Neuronal stem cell (in vitro differentiated cells): ENCODE measurements at regions not wholly inside any gene's neighbourhood (a gene's known extent, or its start where the extent isn't known, plus 50 kb on each side); places are given as distances from the start of the nearest gene placed in this dataset.

ENCODE experiments used
- DNase-seq: peaks from one replicate; pipeline ENCODE4 v3.0.0-alpha.2; 2013; ENCODE audit warnings: low spot score
- H2AFZ ChIP-seq: one replicate; pipeline ENCODE4 v1.6.1; 2013; ENCODE audit warnings: mild to moderate bottlenecking, low read length, inconsistent platforms
- H2AK5ac ChIP-seq: 2 replicates; pipeline ENCODE4 v1.6.1; 2013; ENCODE audit warnings: low read depth, mild to moderate bottlenecking, inconsistent platforms, low read length, moderate library complexity, mixed read lengths
- H2BK120ac ChIP-seq: 2 replicates; pipeline ENCODE4 v1.6.1; 2013; ENCODE audit warnings: low read depth, mild to moderate bottlenecking, inconsistent platforms, low read length, moderate library complexity, mixed read lengths
- H2BK12ac ChIP-seq: one replicate; pipeline ENCODE4 v1.6.1; 2013; ENCODE audit warnings: low read length, inconsistent platforms
- H2BK15ac ChIP-seq: 2 replicates; pipeline ENCODE4 v1.6.1; 2013; ENCODE audit warnings: mild to moderate bottlenecking, low read length, inconsistent platforms, mixed read lengths
- H2BK5ac ChIP-seq: one replicate; pipeline ENCODE4 v1.6.1; 2013; ENCODE audit warnings: inconsistent platforms, mild to moderate bottlenecking, low read length, moderate library complexity
- H3K14ac ChIP-seq: one replicate; pipeline ENCODE4 v1.6.1; 2013; ENCODE audit warnings: low read length, inconsistent platforms
- H3K18ac ChIP-seq: 2 replicates; pipeline ENCODE4 v1.6.1; 2013; ENCODE audit warnings: low read length, inconsistent platforms
- H3K23ac ChIP-seq: 2 replicates; pipeline ENCODE4 v1.6.1; 2013; ENCODE audit warnings: low read depth, mild to moderate bottlenecking, mixed read lengths, low read length, inconsistent platforms; ENCODE audit not compliant: poor library complexity
- H3K27ac ChIP-seq: replicated peaks from 3 replicates; pipeline ENCODE4 v1.5.1; 2013; ENCODE audit warnings: low read length, inconsistent platforms
- H3K27me3 ChIP-seq, 3 experiments: 2 replicates each; pipeline ENCODE4 v1.6.1; 2013; ENCODE audit warnings: low read length in 3 of 3, mild to moderate bottlenecking in 2 of 3, inconsistent platforms in 1 of 3, low read depth in 1 of 3, mixed read lengths in 1 of 3, moderate library complexity in 1 of 3; ENCODE audit not compliant: control insufficient read depth in 3 of 3, insufficient read depth in 3 of 3
- H3K36me3 ChIP-seq, 2 donors: replicated peaks in 1 of 2; 2 replicates each; pipeline ENCODE4 v1.6.1; 2013; ENCODE audit warnings: low read length in 2 of 2; ENCODE audit not compliant: control insufficient read depth in 2 of 2, insufficient read depth in 2 of 2
- H3K4ac ChIP-seq: 2 replicates; pipeline ENCODE4 v1.6.1; 2013; ENCODE audit warnings: inconsistent platforms, mild to moderate bottlenecking, low read length, moderate library complexity
- H3K4me1 ChIP-seq, 2 donors: 1 replicate in 1 of 2; 2 replicates in 1 of 2; pipeline ENCODE4 v1.6.1; 2013; ENCODE audit warnings: low read length in 2 of 2, low read depth in 1 of 2; ENCODE audit not compliant: control insufficient read depth in 2 of 2, insufficient read depth in 1 of 2
- H3K4me2 ChIP-seq: one replicate; pipeline ENCODE4 v1.6.1; 2013; ENCODE audit warnings: mild to moderate bottlenecking, low read length, inconsistent platforms; ENCODE audit not compliant: insufficient read depth, poor library complexity, severe bottlenecking
- H3K4me3 ChIP-seq, 2 donors: 2 replicates each; pipeline ENCODE4 v1.5.1; 2013; ENCODE audit warnings: low read length in 2 of 2, mild to moderate bottlenecking in 2 of 2, inconsistent platforms in 1 of 2, moderate library complexity in 1 of 2
- H3K79me1 ChIP-seq: one replicate; pipeline ENCODE4 v1.6.1; 2013; ENCODE audit warnings: low read depth, mild to moderate bottlenecking, inconsistent platforms, low read length, moderate library complexity
- H3K9ac ChIP-seq: one replicate; pipeline ENCODE4 v1.6.1; 2013; ENCODE audit warnings: mild to moderate bottlenecking, low read depth, low read length, inconsistent platforms; ENCODE audit not compliant: poor library complexity
- H3K9me3 ChIP-seq, 2 donors: replicated peaks in 1 of 2; 2 replicates each; pipeline versions ENCODE3 to v1.6.1; 2013; ENCODE audit warnings: low read length in 2 of 2, mild to moderate bottlenecking in 2 of 2, inconsistent platforms in 1 of 2, low read depth in 1 of 2, mixed read lengths in 1 of 2, moderate library complexity in 1 of 2; ENCODE audit not compliant: control insufficient read depth in 2 of 2, insufficient read depth in 1 of 2
- H4K8ac ChIP-seq: one replicate; pipeline ENCODE4 v1.6.1; 2013; ENCODE audit warnings: low read depth, mild to moderate bottlenecking, inconsistent platforms, low read length, moderate library complexity
- H4K91ac ChIP-seq: one replicate; pipeline ENCODE4 v1.6.1; 2013; ENCODE audit warnings: low read length, low read depth, mild to moderate bottlenecking, inconsistent platforms; ENCODE audit not compliant: poor library complexity
- WGBS, 2 donors: extraction: QIAGEN DNeasy Blood & Tissue Kit; methylation state at CpG; one replicate each; pipeline ENCODE4 v1.1.7; 2013; ENCODE audit warnings: missing lambda C conversion rate in 2 of 2, mixed read lengths in 1 of 2; ENCODE audit not compliant: insufficient read length in 2 of 2, insufficient replicate concordance in 1 of 2; ENCODE audit errors: extremely low coverage in 2 of 2; 5-methylcytosine and 5-hydroxymethylcytosine counted together

DNA sequence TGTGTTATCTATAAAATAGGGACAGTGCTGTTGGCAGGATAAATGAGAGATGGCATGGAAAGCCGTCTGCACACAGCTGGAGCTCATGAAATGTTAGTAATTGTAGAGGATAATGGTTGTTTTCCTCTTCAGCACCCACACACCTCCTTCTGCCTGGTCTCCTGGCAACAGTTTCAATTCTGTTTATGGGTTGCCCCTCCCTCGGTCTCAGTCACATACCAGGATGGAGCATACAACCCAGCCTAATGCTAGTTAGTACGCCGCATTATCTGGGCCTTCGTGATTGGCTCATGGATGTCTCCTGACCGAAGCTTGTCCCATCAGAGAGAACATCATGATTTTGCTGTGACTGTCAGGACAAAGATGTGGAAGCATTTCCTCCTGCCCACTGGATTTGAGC lies 126.2 kb upstream of the WSCD1 start:
- no peak overlapping the region for H3K9ac ChIP-seq
- H2BK5ac ChIP-seq = no peak overlapping the region
- peaks cover 0 to 2% of the 10 kb centered on the region in 2 donors for H3K9me3 ChIP-seq
- no peak overlapping the region for H4K91ac ChIP-seq
- no peaks in the 10 kb centered on the region for H3K27me3 ChIP-seq
- peaks cover 0 to 2% of the 10 kb centered on the region in 2 donors for H3K4me1 ChIP-seq
- no peaks in the 10 kb centered on the region for H3K79me1 ChIP-seq
- no peak overlapping the region for H3K23ac ChIP-seq
- no peaks in the 10 kb centered on the region for H3K36me3 ChIP-seq
- no peak overlapping the region for H2BK120ac ChIP-seq
- H3K27ac ChIP-seq = no peak overlapping the region
- no CpG with 5 or more reads among the region's 6 CpGs for WGBS, 2 donors
- H3K4me3 ChIP-seq = no peak overlapping the region
- H3K4ac ChIP-seq = no peak overlapping the region
- H2AK5ac ChIP-seq = no peak overlapping the region
- H2BK12ac ChIP-seq = no peak overlapping the region
- H2BK15ac ChIP-seq = no peak overlapping the region
- H3K14ac ChIP-seq = no peak overlapping the region
- H2AFZ ChIP-seq = no peak overlapping the region
- no peak overlapping the region for H3K4me2 ChIP-seq
- no peak for DNase-seq
- no peak overlapping the region for H3K18ac ChIP-seq
- H4K8ac ChIP-seq = no peak overlapping the region

DNA sequence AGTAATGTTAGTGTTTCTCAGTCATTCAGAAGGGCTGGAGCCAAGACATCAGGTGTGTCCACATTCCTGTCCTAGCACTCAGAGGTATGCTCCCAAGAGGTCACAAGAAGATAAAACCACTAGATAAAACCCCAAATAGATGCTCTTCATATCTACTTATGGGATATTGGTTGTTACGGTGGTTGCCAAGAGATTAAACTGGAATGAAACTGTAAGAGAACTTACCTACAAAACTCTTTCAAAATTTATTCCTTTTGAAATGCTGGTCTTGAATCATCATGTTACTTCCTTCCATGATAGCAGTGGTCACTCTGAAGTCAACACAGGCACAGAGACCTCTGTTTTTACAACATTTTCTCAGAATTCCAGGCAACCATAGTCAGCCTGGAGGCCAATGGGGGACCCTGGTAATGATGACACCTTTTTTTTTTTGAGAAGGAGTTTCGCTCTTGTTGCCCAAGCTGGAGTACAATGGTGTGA lies 122.4 kb upstream of the WSCD1 start:
- Histone ChIP-seq H2BK120ac (no peak overlapping the region), H3K27me3 (no peaks in the 10 kb centered on the region), H2AFZ (no peak overlapping the region)

DNA sequence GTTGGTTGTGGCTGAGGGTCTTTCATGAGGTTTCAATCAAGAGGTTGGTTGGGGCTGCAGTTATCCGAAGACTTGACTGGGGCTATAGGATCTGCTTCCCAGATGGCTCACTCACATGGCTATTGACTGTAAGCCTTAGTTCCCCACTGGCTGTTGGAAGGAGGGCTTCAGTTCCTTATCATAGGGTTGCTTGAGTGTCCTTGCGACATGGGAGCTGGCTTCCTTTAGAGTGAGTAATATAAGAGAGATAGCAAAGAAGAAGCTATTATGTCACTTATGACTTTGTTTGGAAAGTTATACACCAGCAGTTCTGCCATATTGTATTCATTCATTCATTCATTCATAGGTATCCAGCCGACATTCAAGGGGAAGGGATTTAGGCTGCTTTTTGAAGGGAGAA lies 121.4 kb upstream of the WSCD1 start:
- no peak overlapping the region for H2BK5ac ChIP-seq
- no CpG with 5 or more reads among the region's 3 CpGs for WGBS, 2 donors
- H3K27ac ChIP-seq = no peak overlapping the region
- H3K36me3 ChIP-seq = no peaks in the 10 kb centered on the region
- no peak overlapping the region for H2BK12ac ChIP-seq
- no peak overlapping the region for H4K91ac ChIP-seq
- no peak overlapping the region for H4K8ac ChIP-seq
- H2BK15ac ChIP-seq = no peak overlapping the region
- H3K14ac ChIP-seq = no peak overlapping the region
- no peak overlapping the region for H3K18ac ChIP-seq
- no peaks in the 10 kb centered on the region for H3K79me1 ChIP-seq
- peaks cover 0 to 2% of the 10 kb centered on the region in 2 donors for H3K9me3 ChIP-seq
- DNase-seq = no peak
- H2AK5ac ChIP-seq = no peak overlapping the region
- no peak overlapping the region for H2AFZ ChIP-seq
- H3K4me3 ChIP-seq = no peak overlapping the region
- H3K27me3 ChIP-seq = no peaks in the 10 kb centered on the region
- no peak overlapping the region for H3K9ac ChIP-seq
- no peak overlapping the region for H3K23ac ChIP-seq
- no peak overlapping the region for H3K4ac ChIP-seq
- no peaks in the 10 kb centered on the region for H3K4me1 ChIP-seq
- no peak overlapping the region for H2BK120ac ChIP-seq
- H3K4me2 ChIP-seq = no peak overlapping the region

More for the DNA sequence above, 122.4 kb upstream of the WSCD1 start:
- Histone ChIP-seq H4K8ac (no peak overlapping the region), H3K79me1 (no peaks in the 10 kb centered on the region), H2BK15ac (no peak overlapping the region), H3K9me3 (peaks cover 0 to 2% of the 10 kb centered on the region in 2 donors), H4K91ac (no peak overlapping the region), H3K23ac (no peak overlapping the region), H3K14ac (no peak overlapping the region), H2AK5ac (no peak overlapping the region), H3K27ac (no peak overlapping the region), H3K4ac (no peak overlapping the region), H3K4me1 (no peaks in the 10 kb centered on the region), H3K4me3 (no peak overlapping the region), H3K18ac (no peak overlapping the region), H3K36me3 (no peaks in the 10 kb centered on the region), H2BK12ac (no peak overlapping the region), H3K4me2 (no peak overlapping the region), H3K9ac (no peak overlapping the region), H2BK5ac (no peak overlapping the region)
- DNase-seq = no peak
- no CpG with 5 or more reads among the region's 2 CpGs for WGBS, 2 donors

- Histone ChIP-seq H3K4me2 (no peak overlapping the region), H2BK120ac (no peak overlapping the region), H3K27ac (no peak overlapping the region), H3K4me1 (no peaks in the 10 kb centered on the region), H3K27me3 (no peaks in the 10 kb centered on the region), H2AFZ (no peak overlapping the region), H3K14ac (no peak overlapping the region), H3K9me3 (peaks cover 4 to 6% of the 10 kb centered on the region in 2 donors), H3K36me3 (no peaks in the 10 kb centered on the region), H2BK12ac (no peak overlapping the region), H4K91ac (no peak overlapping the region), H3K4ac (no peak overlapping the region), H3K79me1 (no peaks in the 10 kb centered on the region), H3K23ac (no peak overlapping the region), H3K9ac (no peak overlapping the region), H2AK5ac (no peak overlapping the region), H2BK5ac (no peak overlapping the region), H3K4me3 (no peak overlapping the region), H4K8ac (no peak overlapping the region), H3K18ac (no peak overlapping the region), H2BK15ac (no peak overlapping the region)
- no peak for DNase-seq
- no CpG with 5 or more reads among the region's 8 CpGs for WGBS, 2 donors
Observed at GRCh38 chr17:5950878-5951277, 119.3 kb upstream of the WSCD1 start.
